ENCODE measurements at regions not wholly inside any gene's neighbourhood (a gene's known extent, or its start where the extent isn't known, plus 50 kb on each side); places are given as distances from the start of the nearest gene placed in this dataset.

DNA sequence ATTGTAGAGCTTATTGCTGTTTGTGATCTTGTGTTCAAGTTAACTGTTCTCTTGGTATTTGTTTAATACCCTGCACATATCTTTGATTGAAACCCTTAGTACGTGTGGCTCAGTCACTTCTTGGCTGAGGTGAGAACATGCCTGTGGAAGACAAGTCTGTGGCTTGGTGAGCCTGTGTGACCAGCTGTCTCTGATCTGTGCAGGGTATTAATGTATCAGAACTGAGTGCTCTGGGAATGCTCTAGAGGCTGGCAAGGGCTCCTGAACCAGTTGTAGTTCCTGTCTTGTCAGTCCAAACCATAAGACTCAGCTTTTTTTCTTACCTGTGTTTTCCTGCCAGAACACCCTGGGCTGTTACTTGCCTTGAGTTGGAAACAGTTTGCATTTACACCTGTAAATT is 52.4 kb upstream of the EPHA4 start:
- Histone ChIP-seq H3K27me3 (ENCODE audit: insufficient read depth, low read depth) (no peaks in the 10 kb centered on the region), H3K36me3 (ENCODE audit: low read depth) (no peaks in the 10 kb centered on the region), H3F3A (ENCODE audit: insufficient read depth, low read depth) (no peaks in the 10 kb centered on the region), H3K27ac (no peak overlapping the region), H3K4me3 (no peak overlapping the region), H4K20me1 (ENCODE audit: insufficient read depth) (no peaks in the 10 kb centered on the region), H3K9me3 (ENCODE audit: insufficient read depth, low read depth) (no peaks in the 10 kb centered on the region), H3K4me1 (replicated peaks; ENCODE audit: insufficient read depth) (peaks cover 4% of the 10 kb centered on the region), H3K79me2 (ENCODE audit: low read depth) (no peaks in the 10 kb centered on the region), H3K4me2 (no peak overlapping the region), H2AFZ (no peak overlapping the region), H3K9me2 (ENCODE audit: insufficient read depth) (no peaks in the 10 kb centered on the region)
- BruUV-seq (replicated peaks), result no TSS peak
- DNase-seq, result no peak
- intact Hi-C loops (cut with micrococcal nuclease; ENCODE audit: unreplicated experiment), result no loop called here
- ChIA-PET POLR2A (ENCODE audit: unreplicated experiment) (no interaction called here), CTCF (no interaction called here)
- no peak for TF ChIP-seq EZH2 (IDR thresholded peaks at IDR 0.05; ENCODE audit: low read depth)
- TF ChIP-seq, protein P1, sequence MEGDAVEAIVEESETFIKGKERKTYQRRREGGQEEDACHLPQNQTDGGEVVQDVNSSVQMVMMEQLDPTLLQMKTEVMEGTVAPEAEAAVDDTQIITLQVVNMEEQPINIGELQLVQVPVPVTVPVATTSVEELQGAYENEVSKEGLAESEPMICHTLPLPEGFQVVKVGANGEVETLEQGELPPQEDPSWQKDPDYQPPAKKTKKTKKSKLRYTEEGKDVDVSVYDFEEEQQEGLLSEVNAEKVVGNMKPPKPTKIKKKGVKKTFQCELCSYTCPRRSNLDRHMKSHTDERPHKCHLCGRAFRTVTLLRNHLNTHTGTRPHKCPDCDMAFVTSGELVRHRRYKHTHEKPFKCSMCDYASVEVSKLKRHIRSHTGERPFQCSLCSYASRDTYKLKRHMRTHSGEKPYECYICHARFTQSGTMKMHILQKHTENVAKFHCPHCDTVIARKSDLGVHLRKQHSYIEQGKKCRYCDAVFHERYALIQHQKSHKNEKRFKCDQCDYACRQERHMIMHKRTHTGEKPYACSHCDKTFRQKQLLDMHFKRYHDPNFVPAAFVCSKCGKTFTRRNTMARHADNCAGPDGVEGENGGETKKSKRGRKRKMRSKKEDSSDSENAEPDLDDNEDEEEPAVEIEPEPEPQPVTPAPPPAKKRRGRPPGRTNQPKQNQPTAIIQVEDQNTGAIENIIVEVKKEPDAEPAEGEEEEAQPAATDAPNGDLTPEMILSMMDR (conservative IDR thresholded peaks at IDR 0.05), result no peak

All from PC-9 (cell line).